ENCODE measurements at regions not wholly inside any gene's neighbourhood (a gene's known extent, or its start where the extent isn't known, plus 50 kb on each side); places are given as distances from the start of the nearest gene placed in this dataset.

DNA sequence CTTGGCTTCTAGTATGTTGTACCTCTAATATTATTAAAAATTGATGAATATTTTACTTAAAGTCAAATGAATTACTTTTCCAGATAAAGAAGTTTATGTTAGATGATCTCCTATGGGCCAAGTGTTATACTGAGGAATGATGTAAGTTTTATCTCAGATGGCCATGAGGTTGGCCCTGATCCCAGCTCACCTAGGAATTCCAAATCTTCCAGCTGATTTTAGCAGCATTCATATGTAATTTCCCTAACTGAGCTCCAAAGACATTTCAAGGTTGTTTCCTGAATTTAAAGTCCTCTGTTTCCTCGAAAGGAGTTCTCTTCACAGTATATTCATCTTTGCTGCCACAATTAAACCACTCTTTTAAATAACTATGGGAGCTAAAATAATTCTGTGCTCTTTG is 1670.4 kb upstream of the SPRY2 start:
- TF ChIP-seq, protein P1, sequence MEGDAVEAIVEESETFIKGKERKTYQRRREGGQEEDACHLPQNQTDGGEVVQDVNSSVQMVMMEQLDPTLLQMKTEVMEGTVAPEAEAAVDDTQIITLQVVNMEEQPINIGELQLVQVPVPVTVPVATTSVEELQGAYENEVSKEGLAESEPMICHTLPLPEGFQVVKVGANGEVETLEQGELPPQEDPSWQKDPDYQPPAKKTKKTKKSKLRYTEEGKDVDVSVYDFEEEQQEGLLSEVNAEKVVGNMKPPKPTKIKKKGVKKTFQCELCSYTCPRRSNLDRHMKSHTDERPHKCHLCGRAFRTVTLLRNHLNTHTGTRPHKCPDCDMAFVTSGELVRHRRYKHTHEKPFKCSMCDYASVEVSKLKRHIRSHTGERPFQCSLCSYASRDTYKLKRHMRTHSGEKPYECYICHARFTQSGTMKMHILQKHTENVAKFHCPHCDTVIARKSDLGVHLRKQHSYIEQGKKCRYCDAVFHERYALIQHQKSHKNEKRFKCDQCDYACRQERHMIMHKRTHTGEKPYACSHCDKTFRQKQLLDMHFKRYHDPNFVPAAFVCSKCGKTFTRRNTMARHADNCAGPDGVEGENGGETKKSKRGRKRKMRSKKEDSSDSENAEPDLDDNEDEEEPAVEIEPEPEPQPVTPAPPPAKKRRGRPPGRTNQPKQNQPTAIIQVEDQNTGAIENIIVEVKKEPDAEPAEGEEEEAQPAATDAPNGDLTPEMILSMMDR (conservative IDR thresholded peaks at IDR 0.05; ENCODE audit: low read depth, low read length) = no peak
- no peak for TF ChIP-seq EZH2 (IDR thresholded peaks at IDR 0.05; ENCODE audit: low read length, unreplicated experiment)
